B cell (primary cell): ENCODE measurements at regions not wholly inside any gene's neighbourhood (a gene's known extent, or its start where the extent isn't known, plus 50 kb on each side); places are given as distances from the start of the nearest gene placed in this dataset.

ENCODE experiments used
- ATAC-seq: fragments of 200-7000 bp; cut with Tn5 transposase; one replicate; pipeline ENCODE4 v1.10.0; 2021; ENCODE audit warnings: low read depth, mild to moderate bottlenecking, moderate number of reproducible peaks, moderate library complexity
- CTCF ChIA-PET: fragments of 350-600 bp; sonication (Branson Sonifier 250); formaldehyde crosslinking; loops from one replicate; lab custom pipeline; 2021; ENCODE audit warnings: antibody characterized with exemption, inconsistent platforms; lab: Charles Lee
- POLR2A ChIA-PET: fragments of 350-600 bp; sonication (Branson Sonifier 250); formaldehyde crosslinking; loops from one replicate; lab custom pipeline; 2021; ENCODE audit warnings: antibody characterized with exemption; lab: Charles Lee
- DNase-seq: peaks from one replicate; pipeline ENCODE4 v3.0.0; 2013
- H2AFZ ChIP-seq: 2 replicates; pipeline ENCODE4 v1.6.1; 2012; ENCODE audit warnings: mild to moderate bottlenecking, low read depth, low read length; ENCODE audit not compliant: insufficient read depth, poor library complexity, severe bottlenecking
- H3K27ac ChIP-seq, 2 donors: 1 replicate in 1 of 2; 2 replicates in 1 of 2; pipeline ENCODE4 v1.5.1; 2012 to 2013; ENCODE audit warnings: low read length in 2 of 2, mild to moderate bottlenecking in 2 of 2, moderate library complexity in 1 of 2
- H3K27me3 ChIP-seq, 4 experiments: fragments of 200-600 bp in 1 of 4; sonication (generic) in 1 of 4; replicated peaks in 1 of 4; 1 replicate in 2 of 4; 2 replicates in 2 of 4; pipeline versions ENCODE4 v1.6.1 to v1.7.0; 2013 to 2016; ENCODE audit warnings: low read length in 3 of 4, mild to moderate bottlenecking in 2 of 4, mixed read lengths in 1 of 4, moderate library complexity in 1 of 4; ENCODE audit not compliant: insufficient read depth in 4 of 4, control insufficient read depth in 3 of 4; ENCODE audit errors: control extremely low read depth in 1 of 4
- H3K36me3 ChIP-seq, 2 experiments: replicated peaks in 1 of 2; 1 replicate in 1 of 2; 2 replicates in 1 of 2; pipeline versions ENCODE4 v1.6.1 to v1.7.1; 2013; ENCODE audit warnings: low read length in 1 of 2; ENCODE audit not compliant: insufficient read depth in 2 of 2, control insufficient read depth in 1 of 2; ENCODE audit errors: control extremely low read depth in 1 of 2, extremely low read depth in 1 of 2
- H3K4me1 ChIP-seq, 2 donors: fragments of 200-600 bp in 1 of 2; sonication (generic) in 1 of 2; 1 replicate in 1 of 2; 2 replicates in 1 of 2; pipeline versions ENCODE4 v1.5.1 to v1.6.1; 2013 to 2017; ENCODE audit warnings: low read length in 2 of 2; ENCODE audit not compliant: control insufficient read depth in 2 of 2, insufficient read depth in 2 of 2
- H3K4me2 ChIP-seq: replicated peaks from 2 replicates; pipeline ENCODE3; 2012; ENCODE audit warnings: mild to moderate bottlenecking, low read depth, low read length; ENCODE audit not compliant: poor library complexity, severe bottlenecking
- H3K4me3 ChIP-seq, 5 experiments: fragments of 200-600 bp in 1 of 5; sonication (generic) in 1 of 5; 1 replicate in 3 of 5; 2 replicates in 2 of 5; pipeline versions ENCODE4 v1.5.1 to v1.7.0; 2011 to 2016; ENCODE audit warnings: low read length in 4 of 5, mild to moderate bottlenecking in 4 of 5, low read depth in 2 of 5, control low read depth in 1 of 5, moderate library complexity in 1 of 5; ENCODE audit not compliant: insufficient read depth in 1 of 5; ENCODE audit errors: control extremely low read depth in 1 of 5, extremely low read depth in 1 of 5
- H3K79me2 ChIP-seq: fragments of 200-600 bp; sonication (generic); one replicate; pipeline ENCODE4 v1.6.0; 2016; ENCODE audit warnings: low read length; ENCODE audit not compliant: control insufficient read depth, insufficient read depth
- H3K9ac ChIP-seq: fragments of 200-600 bp; sonication (generic); 2 replicates; pipeline ENCODE4 v1.6.1; 2017; ENCODE audit warnings: mild to moderate bottlenecking, low read length, moderate library complexity
- H3K9me3 ChIP-seq, 3 donors: one replicate each; pipeline versions ENCODE4 v1.6.1 to v1.7.1; 2013; ENCODE audit warnings: low read length in 2 of 3; ENCODE audit not compliant: control insufficient read depth in 2 of 3, insufficient read depth in 1 of 3; ENCODE audit errors: control extremely low read depth in 1 of 3
- H4K20me1 ChIP-seq: 2 replicates; pipeline ENCODE4 v1.6.0; 2012; ENCODE audit warnings: mild to moderate bottlenecking, low read length; ENCODE audit not compliant: insufficient read depth, control insufficient read depth, poor library complexity, severe bottlenecking
- H3K27ac Mint-ChIP-seq: one replicate; pipeline ENCODE4 v1.8.0; 2021; ENCODE audit warnings: mixed read lengths
- H3K27me3 Mint-ChIP-seq: one replicate; pipeline ENCODE4 v1.8.0; 2021; ENCODE audit warnings: mixed read lengths
- H3K4me1 Mint-ChIP-seq: one replicate; pipeline ENCODE4 v1.8.0; 2021; ENCODE audit warnings: mixed read lengths
- H3K4me3 Mint-ChIP-seq: one replicate; pipeline ENCODE4 v1.8.0; 2021; ENCODE audit warnings: mixed read lengths
- H3K9me3 Mint-ChIP-seq: one replicate; pipeline ENCODE4 v1.8.0; 2022; ENCODE audit warnings: mixed read lengths; ENCODE audit not compliant: insufficient read depth
- CTCF ChIP-seq: fragments of 200-600 bp; IDR thresholded peaks from one replicate; pipeline ENCODE4 v1.8.0; 2022; ENCODE audit warnings: antibody characterized with exemption, mild to moderate bottlenecking
- EZH2 ChIP-seq: IDR thresholded peaks from 2 replicates; pipeline ENCODE4 v1.6.1; 2012; ENCODE audit warnings: borderline replicate concordance, low read depth, mild to moderate bottlenecking, moderate library complexity, low read length; ENCODE audit not compliant: insufficient read depth, poor library complexity, severe bottlenecking
- WGBS: methylation state at CpG from one replicate; pipeline ENCODE4 v1.1.5; 2013; ENCODE audit warnings: missing lambda C conversion rate; ENCODE audit not compliant: insufficient coverage; 5-methylcytosine and 5-hydroxymethylcytosine counted together
- intact Hi-C: fragments of 100-400 bp; cut with micrococcal nuclease; formaldehyde crosslinking; loops from one replicate; pipeline ENCODE4 v1.10.0; 2022

- no peaks in the 10 kb centered on the region for H3K4me1 Mint-ChIP-seq
- ATAC-seq, result no peak
- Histone ChIP-seq H3K4me2 (no peak overlapping the region), H3K9ac (no peak overlapping the region), H4K20me1 (no peaks in the 10 kb centered on the region), H3K36me3 (no peaks in the 10 kb centered on the region), H3K4me1 (no peaks in the 10 kb centered on the region), H3K27me3 (no peaks in the 10 kb centered on the region), H3K4me3 (no peak overlapping the region), H3K9me3 (no peaks in the 10 kb centered on the region), H3K27ac (no peak overlapping the region), H2AFZ (no peak overlapping the region), H3K79me2 (no peaks in the 10 kb centered on the region)
- 79% methylated on average over 4 of the region's 5 CpGs for WGBS
- H3K27ac Mint-ChIP-seq, result no peak overlapping the region
- no peaks in the 10 kb centered on the region for H3K9me3 Mint-ChIP-seq
- intact Hi-C loops, result no loop called here
- TF ChIP-seq EZH2 (no peak), CTCF (no peak)
- ChIA-PET POLR2A (no interaction called here), CTCF (no interaction called here)
- DNase-seq, result no peak
- H3K4me3 Mint-ChIP-seq, result no peak overlapping the region
- H3K27me3 Mint-ChIP-seq, result no peaks in the 10 kb centered on the region
Measured at GRCh38 chr4:119898211-119898610, 168.4 kb downstream of the MAD2L1 start.

DNA sequence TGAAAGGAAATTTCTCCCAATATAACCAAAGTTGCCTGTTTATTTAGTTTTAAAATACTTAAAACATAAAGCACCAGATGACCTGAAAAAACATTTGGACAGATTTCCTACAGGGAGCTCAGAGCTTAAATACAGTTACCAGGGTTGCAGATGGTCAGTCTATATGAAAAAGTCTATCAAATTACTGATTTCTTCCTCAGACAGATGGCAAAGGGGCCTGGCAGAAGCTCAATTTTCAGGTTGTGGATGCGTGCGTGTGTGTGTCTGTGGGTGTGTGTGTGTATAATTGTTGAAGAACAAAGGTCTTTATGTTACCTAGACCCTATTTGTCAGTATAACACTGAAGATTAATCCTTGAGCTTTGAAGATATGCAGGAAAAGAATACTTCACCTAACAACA, 169.4 kb downstream of the MAD2L1 start:
- no peaks in the 10 kb centered on the region for H3K4me1 Mint-ChIP-seq
- Histone ChIP-seq H3K79me2 (no peaks in the 10 kb centered on the region), H3K4me2 (no peak overlapping the region), H2AFZ (no peak overlapping the region), H3K27me3 (no peaks in the 10 kb centered on the region), H4K20me1 (no peaks in the 10 kb centered on the region), H3K4me1 (no peaks in the 10 kb centered on the region), H3K4me3 (no peak overlapping the region), H3K9me3 (no peaks in the 10 kb centered on the region), H3K36me3 (no peaks in the 10 kb centered on the region), H3K27ac (no peak overlapping the region), H3K9ac (no peak overlapping the region)
- H3K27me3 Mint-ChIP-seq, result no peaks in the 10 kb centered on the region
- intact Hi-C loops, result no loop called here
- no peak overlapping the region for H3K4me3 Mint-ChIP-seq
- no peaks in the 10 kb centered on the region for H3K9me3 Mint-ChIP-seq
- ChIA-PET CTCF (no interaction called here), POLR2A (no interaction called here)
- no peak overlapping the region for H3K27ac Mint-ChIP-seq
- ATAC-seq (no peak), DNase-seq (no peak)
- TF ChIP-seq CTCF (no peak), EZH2 (no peak)
- WGBS, result no CpG with 5 or more reads among the region's 2 CpGs
